ENCODE measurements at regions not wholly inside any gene's neighbourhood (a gene's known extent, or its start where the extent isn't known, plus 50 kb on each side); places are given as distances from the start of the nearest gene placed in this dataset.

DNA sequence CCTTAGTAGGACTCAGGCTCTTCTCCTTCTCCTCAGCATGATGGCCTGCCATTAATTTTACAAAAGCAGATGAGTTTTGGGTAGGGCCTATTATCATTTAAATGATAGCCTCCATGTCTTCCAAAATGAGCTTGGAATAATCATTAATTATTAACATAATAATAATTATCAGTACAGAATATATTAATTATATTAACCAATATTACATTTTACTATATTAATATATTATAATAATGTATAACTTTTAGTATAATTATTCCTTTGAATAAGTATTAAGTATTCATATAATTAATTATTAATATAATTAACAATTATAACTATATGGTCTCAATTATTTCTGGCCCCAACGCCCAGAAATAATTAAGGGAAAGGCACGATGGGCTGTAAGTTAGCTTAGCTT lies 318.6 kb upstream of the ADGRL4 start:
- TF ChIP-seq, protein P1, sequence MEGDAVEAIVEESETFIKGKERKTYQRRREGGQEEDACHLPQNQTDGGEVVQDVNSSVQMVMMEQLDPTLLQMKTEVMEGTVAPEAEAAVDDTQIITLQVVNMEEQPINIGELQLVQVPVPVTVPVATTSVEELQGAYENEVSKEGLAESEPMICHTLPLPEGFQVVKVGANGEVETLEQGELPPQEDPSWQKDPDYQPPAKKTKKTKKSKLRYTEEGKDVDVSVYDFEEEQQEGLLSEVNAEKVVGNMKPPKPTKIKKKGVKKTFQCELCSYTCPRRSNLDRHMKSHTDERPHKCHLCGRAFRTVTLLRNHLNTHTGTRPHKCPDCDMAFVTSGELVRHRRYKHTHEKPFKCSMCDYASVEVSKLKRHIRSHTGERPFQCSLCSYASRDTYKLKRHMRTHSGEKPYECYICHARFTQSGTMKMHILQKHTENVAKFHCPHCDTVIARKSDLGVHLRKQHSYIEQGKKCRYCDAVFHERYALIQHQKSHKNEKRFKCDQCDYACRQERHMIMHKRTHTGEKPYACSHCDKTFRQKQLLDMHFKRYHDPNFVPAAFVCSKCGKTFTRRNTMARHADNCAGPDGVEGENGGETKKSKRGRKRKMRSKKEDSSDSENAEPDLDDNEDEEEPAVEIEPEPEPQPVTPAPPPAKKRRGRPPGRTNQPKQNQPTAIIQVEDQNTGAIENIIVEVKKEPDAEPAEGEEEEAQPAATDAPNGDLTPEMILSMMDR (IDR thresholded peaks at IDR 0.05) = no peak
- no peak for TF ChIP-seq POLR2A (IDR thresholded peaks at IDR 0.05)
